Mesendoderm (in vitro differentiated cells): ENCODE measurements at regions not wholly inside any gene's neighbourhood (a gene's known extent, or its start where the extent isn't known, plus 50 kb on each side); places are given as distances from the start of the nearest gene placed in this dataset. TPM values are rescaled to one million over a fixed set of nuclear protein-coding genes. Genes with fewer than 3 reads are reported as not detected.

Experiments
- DNase-seq: peaks from one replicate; pipeline ENCODE4 v3.0.0; 2013
- H2AK5ac ChIP-seq: 2 replicates; pipeline ENCODE4 v1.6.1; 2013; ENCODE audit warnings: low read length, inconsistent platforms
- H2BK120ac ChIP-seq: 2 replicates; pipeline ENCODE4 v1.6.1; 2013; ENCODE audit warnings: low read depth, mild to moderate bottlenecking, low read length, moderate library complexity, mixed read lengths
- H2BK15ac ChIP-seq: replicated peaks from 2 replicates; pipeline ENCODE4 v1.6.1; 2013; ENCODE audit warnings: low read depth, mild to moderate bottlenecking, moderate library complexity
- H2BK5ac ChIP-seq: 2 replicates; pipeline ENCODE4 v1.6.1; 2013; ENCODE audit warnings: low read length, inconsistent platforms
- H3K18ac ChIP-seq: 2 replicates; pipeline ENCODE4 v1.6.1; 2013; ENCODE audit warnings: mild to moderate bottlenecking, low read length, mixed read lengths
- H3K23ac ChIP-seq: one replicate; pipeline ENCODE4 v1.6.1; 2013; ENCODE audit warnings: low read length
- H3K27ac ChIP-seq: 2 replicates; pipeline ENCODE4 v1.5.1; 2013; ENCODE audit warnings: low read depth, mild to moderate bottlenecking, inconsistent platforms, low read length, moderate library complexity
- H3K27me3 ChIP-seq: 2 replicates; pipeline ENCODE4 v1.6.1; 2013; ENCODE audit warnings: low read length, control low read depth, mild to moderate bottlenecking, inconsistent platforms; ENCODE audit not compliant: insufficient read depth, poor library complexity
- H3K36me3 ChIP-seq: 2 replicates; pipeline ENCODE4 v1.6.1; 2013; ENCODE audit warnings: low read length, inconsistent platforms; ENCODE audit not compliant: control insufficient read depth, insufficient read depth
- H3K4ac ChIP-seq: one replicate; pipeline ENCODE4 v1.6.1; 2013; ENCODE audit warnings: low read depth, mild to moderate bottlenecking, low read length, moderate library complexity
- H3K4me1 ChIP-seq: 2 replicates; pipeline ENCODE4 v1.6.1; 2013; ENCODE audit warnings: low read depth, low read length, inconsistent platforms; ENCODE audit not compliant: control insufficient read depth
- H3K4me2 ChIP-seq: 2 replicates; pipeline ENCODE4 v1.6.1; 2013; ENCODE audit warnings: low read length
- H3K4me3 ChIP-seq: 2 replicates; pipeline ENCODE4 v1.5.1; 2013; ENCODE audit warnings: mild to moderate bottlenecking, low read length
- H3K56ac ChIP-seq: one replicate; pipeline ENCODE4 v1.6.1; 2013; ENCODE audit warnings: low read length
- H3K79me1 ChIP-seq: 2 replicates; pipeline ENCODE4 v1.6.1; 2013; ENCODE audit warnings: low read length, inconsistent platforms
- H3K79me2 ChIP-seq: 2 replicates; pipeline ENCODE4 v1.6.1; 2013; ENCODE audit warnings: mild to moderate bottlenecking, low read length; ENCODE audit not compliant: control insufficient read depth, insufficient read depth
- H3K9ac ChIP-seq: 2 replicates; pipeline ENCODE4 v1.6.1; 2013; ENCODE audit warnings: low read length, inconsistent platforms
- H4K5ac ChIP-seq: one replicate; pipeline ENCODE4 v1.6.1; 2013; ENCODE audit warnings: low read length
- H4K8ac ChIP-seq: one replicate; pipeline ENCODE4 v1.6.1; 2013; ENCODE audit warnings: low read depth, mild to moderate bottlenecking, control low read depth, low read length, moderate library complexity
- WGBS: extraction: QIAGEN DNeasy Blood & Tissue Kit; methylation state at CpG from one replicate; pipeline ENCODE4 v1.1.7; 2013; ENCODE audit warnings: low lambda C conversion rate, missing lambda C conversion rate; ENCODE audit not compliant: insufficient coverage; ENCODE audit errors: extremely low coverage; 5-methylcytosine and 5-hydroxymethylcytosine counted together
- small RNA-seq: library from polyadenylated mRNA; stranded (forward); fragments of <200 nt; extraction: miRNeasy Mini kit (QIAGEN cat#:217004); gene quantifications from one replicate; pipeline ENCODE3, GENCODE V24; 2013; ENCODE audit not compliant: insufficient read depth

DNA sequence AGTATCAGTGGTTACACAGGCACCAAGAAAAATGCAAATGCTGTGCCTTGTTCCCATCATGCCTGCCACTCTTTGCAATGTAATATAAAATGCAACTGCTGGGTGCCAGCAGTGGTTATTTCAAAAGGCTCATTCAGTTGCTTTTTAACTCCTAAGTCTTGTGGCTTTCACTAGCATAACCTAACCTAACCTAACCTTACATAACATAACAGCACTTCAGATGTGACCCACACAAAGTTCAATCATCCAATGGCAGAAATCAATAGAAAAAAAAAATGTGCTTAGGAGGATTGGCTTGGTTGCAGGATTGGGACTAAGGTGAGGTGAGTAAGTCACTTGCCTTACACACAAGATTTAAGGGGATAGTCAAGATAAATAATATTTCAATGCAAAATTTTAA lies 60.2 kb upstream of the VMA21 start:
- Histone ChIP-seq H3K79me1 (no peaks in the 10 kb centered on the region), H4K8ac (no peak overlapping the region), H3K27ac (no peak overlapping the region), H4K5ac (no peak overlapping the region), H3K36me3 (no peaks in the 10 kb centered on the region), H2AK5ac (no peak overlapping the region), H3K4me3 (no peak overlapping the region), H3K9ac (no peak overlapping the region), H3K56ac (no peak overlapping the region), H2BK5ac (no peak overlapping the region), H2BK15ac (no peak overlapping the region), H3K79me2 (no peaks in the 10 kb centered on the region), H3K27me3 (no peaks in the 10 kb centered on the region), H3K4me1 (no peaks in the 10 kb centered on the region), H3K4ac (no peak overlapping the region), H3K18ac (no peak overlapping the region), H3K4me2 (no peak overlapping the region), H3K23ac (no peak overlapping the region), H2BK120ac (no peak overlapping the region)
- no peak for DNase-seq

DNA sequence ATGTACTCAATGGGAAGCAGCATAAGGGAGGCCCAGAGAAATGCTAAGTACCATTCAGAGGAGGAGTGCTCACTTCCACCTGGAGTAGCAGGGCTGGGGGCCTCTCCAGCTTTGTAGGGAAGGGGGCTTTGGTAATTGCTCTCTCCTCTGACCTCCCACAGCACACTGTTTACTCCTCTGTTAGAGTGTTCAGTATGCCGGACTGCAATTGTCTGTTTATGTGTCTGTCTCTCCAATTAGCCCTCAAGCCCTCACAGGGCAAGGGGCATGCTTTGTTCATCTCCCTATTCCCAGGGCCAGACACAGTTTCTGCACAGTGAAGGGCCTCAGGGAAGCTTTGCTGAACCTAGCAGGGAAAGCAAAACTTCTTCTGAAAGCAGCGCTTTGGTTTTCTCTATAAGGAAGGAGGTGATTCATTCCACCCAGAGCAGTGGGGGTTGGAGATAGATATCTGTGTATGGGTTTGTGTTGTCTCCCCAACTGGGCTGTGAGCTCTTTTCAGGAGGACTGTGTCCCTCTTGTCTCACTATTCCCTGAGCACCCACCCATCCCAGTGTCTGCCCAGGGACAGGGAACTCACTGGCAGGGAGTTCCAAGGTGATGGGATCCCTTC lies 50.0 kb upstream of the VMA21 start:
- no CpG with 5 or more reads among the region's 2 CpGs for WGBS
- no peak overlapping the region for H4K5ac ChIP-seq
- H3K79me2 ChIP-seq, result no peaks in the 10 kb centered on the region
- no peak overlapping the region for H3K27ac ChIP-seq
- H3K56ac ChIP-seq, result no peak overlapping the region
- no peak overlapping the region for H2BK5ac ChIP-seq
- H3K79me1 ChIP-seq, result no peaks in the 10 kb centered on the region
- H2BK120ac ChIP-seq, result no peak overlapping the region
- H3K18ac ChIP-seq, result no peak overlapping the region
- no peak overlapping the region for H3K23ac ChIP-seq
- no peak for DNase-seq
- no peak overlapping the region for H4K8ac ChIP-seq
- no peaks in the 10 kb centered on the region for H3K27me3 ChIP-seq
- H2AK5ac ChIP-seq, result no peak overlapping the region
- H3K4me2 ChIP-seq, result no peak overlapping the region
- no peak overlapping the region for H3K4ac ChIP-seq
- no peaks in the 10 kb centered on the region for H3K4me1 ChIP-seq
- H3K9ac ChIP-seq, result no peak overlapping the region
- H3K4me3 ChIP-seq, result no peak overlapping the region
- no peaks in the 10 kb centered on the region for H3K36me3 ChIP-seq
- H2BK15ac ChIP-seq, result no peak overlapping the region

Small RNA genes in the stretch of these regions (small RNA-seq; reads per million reads assigned to genes)
- gene RF00017, result not detected
